H9 (cell line): ENCODE measurements at regions not wholly inside any gene's neighbourhood (a gene's known extent, or its start where the extent isn't known, plus 50 kb on each side); places are given as distances from the start of the nearest gene placed in this dataset.

Source experiments
- DNase-seq: peaks from one replicate; pipeline ENCODE4 v3.0.0-alpha.2; 2017
- H2AFZ ChIP-seq: one replicate; pipeline ENCODE4 v1.6.1; 2013; ENCODE audit warnings: mild to moderate bottlenecking, low read length, control low read depth, moderate library complexity
- H2AK5ac ChIP-seq: 2 replicates; pipeline ENCODE4 v1.6.1; 2013; ENCODE audit warnings: low read length, control low read depth, mixed read lengths; ENCODE audit not compliant: insufficient read length
- H2BK120ac ChIP-seq: one replicate; pipeline ENCODE4 v1.6.1; 2013; ENCODE audit warnings: low read depth, mild to moderate bottlenecking, low read length, control low read depth, inconsistent platforms; ENCODE audit not compliant: poor library complexity, severe bottlenecking
- H2BK12ac ChIP-seq: 2 replicates; pipeline ENCODE4 v1.6.1; 2013; ENCODE audit warnings: low read length, control low read depth, mixed read lengths, low read depth; ENCODE audit not compliant: insufficient read length
- H2BK15ac ChIP-seq: 2 replicates; pipeline ENCODE4 v1.6.1; 2013; ENCODE audit warnings: low read depth, low read length, control low read depth
- H2BK20ac ChIP-seq: one replicate; pipeline ENCODE4 v1.6.1; 2013; ENCODE audit warnings: low read depth, mild to moderate bottlenecking, low read length, control low read depth, inconsistent platforms; ENCODE audit not compliant: poor library complexity, severe bottlenecking
- H2BK5ac ChIP-seq: 2 replicates; pipeline ENCODE4 v1.6.1; 2013; ENCODE audit warnings: low read length, control low read depth, mixed read lengths; ENCODE audit not compliant: insufficient read length
- H3K14ac ChIP-seq: 2 replicates; pipeline ENCODE4 v1.6.1; 2013; ENCODE audit warnings: low read length, control low read depth; ENCODE audit not compliant: insufficient read depth
- H3K18ac ChIP-seq: 2 replicates; pipeline ENCODE4 v1.6.1; 2013; ENCODE audit warnings: low read depth, mild to moderate bottlenecking, mixed read lengths, low read length, control low read depth; ENCODE audit not compliant: insufficient read length
- H3K23ac ChIP-seq: 2 replicates; pipeline ENCODE4 v1.6.1; 2013; ENCODE audit warnings: low read length, control low read depth, mixed read lengths, low read depth; ENCODE audit not compliant: insufficient read length
- H3K23me2 ChIP-seq: 2 replicates; pipeline ENCODE4 v1.6.1; 2013; ENCODE audit warnings: low read depth, mild to moderate bottlenecking, mixed read lengths, low read length, control low read depth; ENCODE audit not compliant: insufficient read length, poor library complexity, severe bottlenecking
- H3K27ac ChIP-seq: 2 replicates; pipeline ENCODE4 v1.5.1; 2013; ENCODE audit warnings: low read length, control low read depth, mixed read lengths, low read depth; ENCODE audit not compliant: insufficient read length
- H3K27me3 ChIP-seq: 2 replicates; pipeline ENCODE4 v1.6.1; 2013; ENCODE audit warnings: low read length, control low read depth, inconsistent platforms; ENCODE audit not compliant: insufficient read depth
- H3K4ac ChIP-seq: 2 replicates; pipeline ENCODE4 v1.6.1; 2013; ENCODE audit warnings: low read depth, mild to moderate bottlenecking, control low read depth, inconsistent platforms, low read length, moderate library complexity
- H3K4me1 ChIP-seq: 2 replicates; pipeline ENCODE4 v1.6.1; 2013; ENCODE audit warnings: low read length, control low read depth, inconsistent platforms; ENCODE audit not compliant: insufficient read depth
- H3K4me2 ChIP-seq: 2 replicates; pipeline ENCODE4 v1.6.1; 2013; ENCODE audit warnings: low read length, control low read depth, mixed read lengths; ENCODE audit not compliant: insufficient read length, insufficient read depth
- H3K56ac ChIP-seq: 2 replicates; pipeline ENCODE4 v1.6.1; 2013; ENCODE audit warnings: low read depth, mild to moderate bottlenecking, mixed read lengths, low read length, control low read depth; ENCODE audit not compliant: insufficient read length
- H3K79me1 ChIP-seq: 2 replicates; pipeline ENCODE4 v1.6.1; 2013; ENCODE audit warnings: low read depth, mild to moderate bottlenecking, moderate library complexity, low read length, control low read depth, inconsistent platforms; ENCODE audit not compliant: insufficient read depth, poor library complexity, severe bottlenecking
- H3K79me2 ChIP-seq: 2 replicates; pipeline ENCODE4 v1.6.1; 2013; ENCODE audit warnings: low read length, control low read depth, inconsistent platforms; ENCODE audit not compliant: insufficient read depth
- H3K9ac ChIP-seq: 2 replicates; pipeline ENCODE4 v1.6.1; 2013; ENCODE audit warnings: low read length, control low read depth, mixed read lengths; ENCODE audit not compliant: insufficient read length; ENCODE audit errors: extremely low read depth
- H3K9me3 ChIP-seq: one replicate; pipeline ENCODE4 v1.6.1; 2013; ENCODE audit warnings: low read depth, low read length, inconsistent platforms; ENCODE audit not compliant: control insufficient read depth
- H3T11ph ChIP-seq: one replicate; pipeline ENCODE4 v1.6.1; 2013; ENCODE audit warnings: mild to moderate bottlenecking, low read length, control low read depth, inconsistent platforms
- H4K20me1 ChIP-seq: one replicate; pipeline ENCODE4 v1.6.1; 2013; ENCODE audit not compliant: control insufficient read depth, insufficient read length, insufficient read depth
- H4K5ac ChIP-seq: 2 replicates; pipeline ENCODE4 v1.6.1; 2013; ENCODE audit warnings: low read depth, mild to moderate bottlenecking, mixed read lengths, low read length, control low read depth; ENCODE audit not compliant: insufficient read length
- H4K8ac ChIP-seq: replicated peaks from 2 replicates; pipeline ENCODE4 v1.6.1; 2013; ENCODE audit warnings: low read length, control low read depth, mixed read lengths, low read depth; ENCODE audit not compliant: insufficient read length
- H4K91ac ChIP-seq: 2 replicates; pipeline ENCODE4 v1.6.1; 2013; ENCODE audit warnings: low read depth, mild to moderate bottlenecking, moderate library complexity, mixed read lengths, low read length, control low read depth; ENCODE audit not compliant: insufficient read length
- H3K27ac Mint-ChIP-seq, 3 experiments: 2 replicates in 2 of 3; 3 replicates in 1 of 3; pipeline ENCODE4 v1.8.0; 2020 to 2021; ENCODE audit warnings: mixed read lengths in 3 of 3, mild to moderate bottlenecking in 1 of 3, moderate library complexity in 1 of 3
- H3K27me3 Mint-ChIP-seq: 2 replicates; pipeline ENCODE4 v1.8.0; 2021; ENCODE audit warnings: low read depth, mild to moderate bottlenecking, moderate library complexity, mixed read lengths
- H3K36me3 Mint-ChIP-seq, 3 experiments: 2 replicates in 2 of 3; 3 replicates in 1 of 3; pipeline ENCODE4 v1.8.0; 2020 to 2021; ENCODE audit warnings: low read depth in 3 of 3, mixed read lengths in 3 of 3; ENCODE audit not compliant: insufficient read depth in 1 of 3
- H3K4me1 Mint-ChIP-seq, 2 experiments: 2 replicates each; pipeline ENCODE4 v1.8.0; 2020; ENCODE audit warnings: mixed read lengths in 2 of 2
- H3K4me3 Mint-ChIP-seq, 2 experiments: 2 replicates in 1 of 2; 3 replicates in 1 of 2; pipeline ENCODE4 v1.8.0; 2020 to 2021; ENCODE audit warnings: mild to moderate bottlenecking in 2 of 2, mixed read lengths in 2 of 2, moderate library complexity in 1 of 2
- H3K9me3 Mint-ChIP-seq, 2 experiments: 2 replicates in 1 of 2; 3 replicates in 1 of 2; pipeline ENCODE4 v1.8.0; 2020; ENCODE audit warnings: mild to moderate bottlenecking in 2 of 2, mixed read lengths in 2 of 2, moderate library complexity in 1 of 2
- WGBS: extraction: QIAGEN DNeasy Blood & Tissue Kit; methylation state at CpG from one replicate; pipeline ENCODE4 v1.1.7; 2013; ENCODE audit warnings: missing lambda C conversion rate, low lambda C conversion rate, mixed read lengths; ENCODE audit not compliant: insufficient read length; ENCODE audit errors: extremely low coverage; 5-methylcytosine and 5-hydroxymethylcytosine counted together
- TF ChIP-seq, protein P1 (sequence below): fragments of 200-600 bp; sonication (generic); conservative IDR thresholded peaks from 3 replicates; pipeline ENCODE4 v1.8.0; 2021; ENCODE audit warnings: antibody characterized with exemption, mild to moderate bottlenecking

DNA sequence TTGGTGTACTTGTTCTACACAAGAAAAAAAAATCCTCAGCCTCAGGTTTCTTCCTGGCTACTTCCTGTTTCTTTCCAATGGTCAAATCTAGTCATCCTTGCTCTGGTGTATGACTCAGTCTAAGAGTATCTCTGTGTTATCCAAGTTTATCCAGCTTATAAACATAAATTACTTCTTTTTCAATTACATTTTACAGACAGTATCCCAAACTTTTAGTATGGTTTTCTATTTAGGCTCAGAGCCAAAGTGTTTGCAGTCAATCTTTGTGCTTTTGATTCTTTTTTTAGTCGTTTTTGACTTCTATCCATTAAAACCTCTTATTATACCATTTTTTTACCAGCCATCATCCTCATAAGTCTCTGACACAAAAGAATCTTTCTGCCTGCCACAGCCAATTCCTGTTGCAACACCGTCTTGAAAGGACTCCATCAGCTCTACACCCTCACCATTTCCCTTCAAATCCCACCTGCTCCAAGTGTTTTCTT, 294.6 kb downstream of the PTEN start:
- Histone ChIP-seq H4K5ac (no peak overlapping the region), H3K14ac (no peak overlapping the region), H3K18ac (no peak overlapping the region), H3K79me2 (no peaks in the 10 kb centered on the region), H3K4me1 (no peaks in the 10 kb centered on the region), H2AK5ac (no peak overlapping the region), H4K91ac (no peak overlapping the region), H2BK20ac (no peak overlapping the region), H2AFZ (no peak overlapping the region), H4K20me1 (no peaks in the 10 kb centered on the region), H3K79me1 (no peaks in the 10 kb centered on the region), H2BK15ac (no peak overlapping the region), H3K27ac (no peak overlapping the region), H3K9ac (no peak overlapping the region), H2BK12ac (no peak overlapping the region), H2BK5ac (no peak overlapping the region), H3T11ph (no peak overlapping the region), H3K56ac (no peak overlapping the region), H3K23ac (no peak overlapping the region), H3K23me2 (no peaks in the 10 kb centered on the region), H3K27me3 (no peaks in the 10 kb centered on the region), H3K9me3 (no peaks in the 10 kb centered on the region), H4K8ac (no peak overlapping the region), H3K4me2 (no peak overlapping the region), H2BK120ac (no peak overlapping the region), H3K4ac (no peak overlapping the region)
- Mint-ChIP-seq H3K4me1 (no peaks in the 10 kb centered on the region), H3K4me3 (no peak overlapping the region), H3K9me3 (no peaks in the 10 kb centered on the region; a peak in 2 of 5 replicates), H3K27me3 (no peaks in the 10 kb centered on the region), H3K27ac (no peak overlapping the region; a peak in 1 of 7 replicates), H3K36me3 (peaks cover 0 to 4% (median 0%) of the 10 kb centered on the region in 3 experiments; a peak in 1 of 7 replicates)
- WGBS, result no CpG with 5 or more reads among the region's 2 CpGs
- DNase-seq, result no peak
- TF ChIP-seq, protein P1, sequence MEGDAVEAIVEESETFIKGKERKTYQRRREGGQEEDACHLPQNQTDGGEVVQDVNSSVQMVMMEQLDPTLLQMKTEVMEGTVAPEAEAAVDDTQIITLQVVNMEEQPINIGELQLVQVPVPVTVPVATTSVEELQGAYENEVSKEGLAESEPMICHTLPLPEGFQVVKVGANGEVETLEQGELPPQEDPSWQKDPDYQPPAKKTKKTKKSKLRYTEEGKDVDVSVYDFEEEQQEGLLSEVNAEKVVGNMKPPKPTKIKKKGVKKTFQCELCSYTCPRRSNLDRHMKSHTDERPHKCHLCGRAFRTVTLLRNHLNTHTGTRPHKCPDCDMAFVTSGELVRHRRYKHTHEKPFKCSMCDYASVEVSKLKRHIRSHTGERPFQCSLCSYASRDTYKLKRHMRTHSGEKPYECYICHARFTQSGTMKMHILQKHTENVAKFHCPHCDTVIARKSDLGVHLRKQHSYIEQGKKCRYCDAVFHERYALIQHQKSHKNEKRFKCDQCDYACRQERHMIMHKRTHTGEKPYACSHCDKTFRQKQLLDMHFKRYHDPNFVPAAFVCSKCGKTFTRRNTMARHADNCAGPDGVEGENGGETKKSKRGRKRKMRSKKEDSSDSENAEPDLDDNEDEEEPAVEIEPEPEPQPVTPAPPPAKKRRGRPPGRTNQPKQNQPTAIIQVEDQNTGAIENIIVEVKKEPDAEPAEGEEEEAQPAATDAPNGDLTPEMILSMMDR, result no peak
